Tibial nerve (tissue), 3 donors: ENCODE measurements at regions not wholly inside any gene's neighbourhood (a gene's known extent, or its start where the extent isn't known, plus 50 kb on each side); places are given as distances from the start of the nearest gene placed in this dataset.

Source experiments
- POLR2A ChIP-seq, 2 donors: fragments of 450-650 bp; IDR thresholded peaks; one replicate each; pipeline ENCODE4 v1.6.1; 2017; ENCODE audit warnings: antibody characterized with exemption in 2 of 2, mild to moderate bottlenecking in 2 of 2, moderate library complexity in 2 of 2
- TF ChIP-seq, protein P1 (sequence below), 5 experiments: fragments of 200-600 bp in 3 of 5; fragments of 450-650 bp in 2 of 5; sonication (generic) in 3 of 5; IDR thresholded peaks; one replicate each; pipeline ENCODE4 v1.5.1; 2016 to 2019; ENCODE audit warnings: antibody characterized with exemption in 5 of 5, mild to moderate bottlenecking in 3 of 5, moderate library complexity in 2 of 5

GRCh38 chr16:52363082-52363481 is 183.9 kb downstream of the TOX3 start:
- TF ChIP-seq, protein P1, sequence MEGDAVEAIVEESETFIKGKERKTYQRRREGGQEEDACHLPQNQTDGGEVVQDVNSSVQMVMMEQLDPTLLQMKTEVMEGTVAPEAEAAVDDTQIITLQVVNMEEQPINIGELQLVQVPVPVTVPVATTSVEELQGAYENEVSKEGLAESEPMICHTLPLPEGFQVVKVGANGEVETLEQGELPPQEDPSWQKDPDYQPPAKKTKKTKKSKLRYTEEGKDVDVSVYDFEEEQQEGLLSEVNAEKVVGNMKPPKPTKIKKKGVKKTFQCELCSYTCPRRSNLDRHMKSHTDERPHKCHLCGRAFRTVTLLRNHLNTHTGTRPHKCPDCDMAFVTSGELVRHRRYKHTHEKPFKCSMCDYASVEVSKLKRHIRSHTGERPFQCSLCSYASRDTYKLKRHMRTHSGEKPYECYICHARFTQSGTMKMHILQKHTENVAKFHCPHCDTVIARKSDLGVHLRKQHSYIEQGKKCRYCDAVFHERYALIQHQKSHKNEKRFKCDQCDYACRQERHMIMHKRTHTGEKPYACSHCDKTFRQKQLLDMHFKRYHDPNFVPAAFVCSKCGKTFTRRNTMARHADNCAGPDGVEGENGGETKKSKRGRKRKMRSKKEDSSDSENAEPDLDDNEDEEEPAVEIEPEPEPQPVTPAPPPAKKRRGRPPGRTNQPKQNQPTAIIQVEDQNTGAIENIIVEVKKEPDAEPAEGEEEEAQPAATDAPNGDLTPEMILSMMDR (IDR thresholded peaks at IDR 0.05), result no peak
- TF ChIP-seq POLR2A (IDR thresholded peaks at IDR 0.05), result no peak
